Keratinocyte (primary cell): ENCODE measurements at regions not wholly inside any gene's neighbourhood (a gene's known extent, or its start where the extent isn't known, plus 50 kb on each side); places are given as distances from the start of the nearest gene placed in this dataset.

Source experiments
- DNase-seq: peaks from one replicate; pipeline ENCODE4 v3.0.0-alpha.2; 2011; ENCODE audit warnings: low read depth, missing footprints, low spot score
- FAIRE-seq: peaks from 2 replicates; lab custom pipeline; 2011; peaks lifted over from hg19 to GRCh38; lab: Jason Lieb, UNC
- H2AFZ ChIP-seq: 2 replicates; pipeline ENCODE4 v1.6.0; 2012; ENCODE audit warnings: low read length, control low read depth, inconsistent platforms; ENCODE audit not compliant: control insufficient read depth
- H3K27ac ChIP-seq: 2 replicates; pipeline ENCODE4 v1.5.1; 2011; ENCODE audit warnings: low read length; ENCODE audit not compliant: control insufficient read depth, insufficient read depth
- H3K27me3 ChIP-seq: 3 replicates; pipeline ENCODE4 v1.6.0; 2011; ENCODE audit warnings: low read length; ENCODE audit not compliant: control insufficient read depth, insufficient read depth; ENCODE audit errors: extremely low read depth
- H3K36me3 ChIP-seq, 2 experiments: 2 replicates in 1 of 2; 3 replicates in 1 of 2; pipeline ENCODE4 v1.5.1; 2011; ENCODE audit warnings: low read length in 2 of 2, mild to moderate bottlenecking in 1 of 2; ENCODE audit not compliant: control insufficient read depth in 2 of 2, insufficient read depth in 2 of 2; ENCODE audit errors: extremely low read depth in 1 of 2
- H3K4me1 ChIP-seq: 3 replicates; pipeline ENCODE4 v1.5.1; 2011; ENCODE audit warnings: low read length; ENCODE audit not compliant: control insufficient read depth, insufficient read depth; ENCODE audit errors: extremely low read depth
- H3K4me2 ChIP-seq: 3 replicates; pipeline ENCODE4 v1.6.0; 2011; ENCODE audit warnings: low read depth, low read length; ENCODE audit not compliant: control insufficient read depth, insufficient read depth; ENCODE audit errors: extremely low read depth
- H3K4me3 ChIP-seq, 3 experiments: fragments of 200-600 bp in 1 of 3; sonication (generic) in 1 of 3; 2 replicates in 2 of 3; 3 replicates in 1 of 3; pipeline ENCODE4 v1.5.1; 2011 to 2016; ENCODE audit warnings: low read length in 3 of 3, mild to moderate bottlenecking in 3 of 3, control low read depth in 2 of 3, inconsistent platforms in 1 of 3, low read depth in 1 of 3, mixed read lengths in 1 of 3, mixed run types in 1 of 3, moderate library complexity in 1 of 3; ENCODE audit not compliant: control insufficient read depth in 2 of 3, insufficient read depth in 2 of 3; ENCODE audit errors: extremely low read depth in 1 of 3
- H3K79me2 ChIP-seq: 2 replicates; pipeline ENCODE4 v1.6.0; 2012; ENCODE audit warnings: low read length; ENCODE audit not compliant: control insufficient read depth, insufficient read depth
- H3K9ac ChIP-seq: 3 replicates; pipeline ENCODE4 v1.6.0; 2011; ENCODE audit warnings: low read length; ENCODE audit not compliant: control insufficient read depth, insufficient read depth; ENCODE audit errors: extremely low read depth
- H3K9me1 ChIP-seq: 3 replicates; pipeline ENCODE4 v1.6.0; 2011; ENCODE audit warnings: low read length; ENCODE audit not compliant: control insufficient read depth, insufficient read depth; ENCODE audit errors: extremely low read depth
- H3K9me3 ChIP-seq: 2 replicates; pipeline ENCODE4 v1.5.1; 2012; ENCODE audit warnings: low read depth, low read length; ENCODE audit not compliant: control insufficient read depth
- H4K20me1 ChIP-seq: 3 replicates; pipeline ENCODE4 v1.6.0; 2011; ENCODE audit warnings: low read length; ENCODE audit not compliant: control insufficient read depth, insufficient read depth; ENCODE audit errors: extremely low read depth
- EZH2 ChIP-seq: IDR thresholded peaks from one replicate; pipeline ENCODE4 v1.6.1; 2012; ENCODE audit warnings: inconsistent platforms, mild to moderate bottlenecking, low read length, moderate library complexity
- dilution Hi-C: fragments of 300-500 bp; cut with MboI; formaldehyde crosslinking; loops from one replicate; pipeline ENCODE4 v1.7.0; 2020; ENCODE audit warnings: low sequenced_read_pairs; ENCODE audit not compliant: extremely low pct_ligation_motif_present
- TF ChIP-seq, protein P1 (sequence below), 3 experiments: IDR thresholded peaks in 1 of 3; conservative IDR thresholded peaks in 1 of 3; optimal IDR thresholded peaks in 1 of 3; 2 replicates in 2 of 3; 3 replicates in 1 of 3; pipeline versions ENCODE3 to v1.5.1; 2011; ENCODE audit warnings: low read length in 3 of 3, mild to moderate bottlenecking in 3 of 3, moderate library complexity in 2 of 3, control low read depth in 1 of 3, inconsistent platforms in 1 of 3; ENCODE audit not compliant: insufficient read depth in 2 of 3; ENCODE audit errors: extremely low read depth in 1 of 3

DNA sequence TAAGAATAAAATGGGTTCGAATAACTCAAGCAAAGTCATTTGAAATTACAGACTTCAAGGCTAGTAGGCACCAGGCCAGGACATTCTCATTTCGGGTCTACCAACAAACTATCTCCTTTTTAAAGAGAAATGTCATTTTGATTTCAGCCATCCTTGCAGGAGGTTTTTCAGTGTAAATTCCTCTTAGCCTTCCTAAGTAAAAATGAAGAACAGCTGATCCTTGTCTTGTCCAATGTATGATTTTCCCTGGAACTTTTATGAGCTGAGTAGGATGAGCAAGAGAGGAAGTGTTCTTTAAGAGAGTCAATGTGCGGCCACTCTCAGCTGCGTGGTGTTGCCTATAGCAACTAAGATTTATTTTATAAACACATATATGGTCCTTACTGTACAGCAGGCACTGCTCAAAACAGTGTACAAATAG lies 110.1 kb downstream of the PLCE1 start:
- no peaks in the 10 kb centered on the region for H3K4me1 ChIP-seq
- no peaks in the 10 kb centered on the region for H3K9me3 ChIP-seq
- no peak for DNase-seq
- no peak overlapping the region for H3K27ac ChIP-seq
- H3K4me2 ChIP-seq: no peak overlapping the region
- H3K9me1 ChIP-seq: no peaks in the 10 kb centered on the region
- FAIRE-seq: no peak
- dilution Hi-C loops: no loop called here
- H3K27me3 ChIP-seq: no peaks in the 10 kb centered on the region
- no peaks in the 10 kb centered on the region for H4K20me1 ChIP-seq
- H3K9ac ChIP-seq: no peak overlapping the region
- no peak overlapping the region for H3K4me3 ChIP-seq
- no peak overlapping the region for H2AFZ ChIP-seq
- no peaks in the 10 kb centered on the region for H3K36me3 ChIP-seq
- H3K79me2 ChIP-seq: no peaks in the 10 kb centered on the region
- TF ChIP-seq, protein P1, sequence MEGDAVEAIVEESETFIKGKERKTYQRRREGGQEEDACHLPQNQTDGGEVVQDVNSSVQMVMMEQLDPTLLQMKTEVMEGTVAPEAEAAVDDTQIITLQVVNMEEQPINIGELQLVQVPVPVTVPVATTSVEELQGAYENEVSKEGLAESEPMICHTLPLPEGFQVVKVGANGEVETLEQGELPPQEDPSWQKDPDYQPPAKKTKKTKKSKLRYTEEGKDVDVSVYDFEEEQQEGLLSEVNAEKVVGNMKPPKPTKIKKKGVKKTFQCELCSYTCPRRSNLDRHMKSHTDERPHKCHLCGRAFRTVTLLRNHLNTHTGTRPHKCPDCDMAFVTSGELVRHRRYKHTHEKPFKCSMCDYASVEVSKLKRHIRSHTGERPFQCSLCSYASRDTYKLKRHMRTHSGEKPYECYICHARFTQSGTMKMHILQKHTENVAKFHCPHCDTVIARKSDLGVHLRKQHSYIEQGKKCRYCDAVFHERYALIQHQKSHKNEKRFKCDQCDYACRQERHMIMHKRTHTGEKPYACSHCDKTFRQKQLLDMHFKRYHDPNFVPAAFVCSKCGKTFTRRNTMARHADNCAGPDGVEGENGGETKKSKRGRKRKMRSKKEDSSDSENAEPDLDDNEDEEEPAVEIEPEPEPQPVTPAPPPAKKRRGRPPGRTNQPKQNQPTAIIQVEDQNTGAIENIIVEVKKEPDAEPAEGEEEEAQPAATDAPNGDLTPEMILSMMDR (optimal IDR thresholded peaks at IDR 0.05 in 1 of 3, IDR thresholded peaks at IDR 0.05 in 1 of 3, conservative IDR thresholded peaks at IDR 0.05 in 1 of 3; ENCODE audit: extremely low read depth in 1 of 3, insufficient read depth in 2 of 3, low read length in 3 of 3): no peak
- TF ChIP-seq EZH2: no peak

DNA sequence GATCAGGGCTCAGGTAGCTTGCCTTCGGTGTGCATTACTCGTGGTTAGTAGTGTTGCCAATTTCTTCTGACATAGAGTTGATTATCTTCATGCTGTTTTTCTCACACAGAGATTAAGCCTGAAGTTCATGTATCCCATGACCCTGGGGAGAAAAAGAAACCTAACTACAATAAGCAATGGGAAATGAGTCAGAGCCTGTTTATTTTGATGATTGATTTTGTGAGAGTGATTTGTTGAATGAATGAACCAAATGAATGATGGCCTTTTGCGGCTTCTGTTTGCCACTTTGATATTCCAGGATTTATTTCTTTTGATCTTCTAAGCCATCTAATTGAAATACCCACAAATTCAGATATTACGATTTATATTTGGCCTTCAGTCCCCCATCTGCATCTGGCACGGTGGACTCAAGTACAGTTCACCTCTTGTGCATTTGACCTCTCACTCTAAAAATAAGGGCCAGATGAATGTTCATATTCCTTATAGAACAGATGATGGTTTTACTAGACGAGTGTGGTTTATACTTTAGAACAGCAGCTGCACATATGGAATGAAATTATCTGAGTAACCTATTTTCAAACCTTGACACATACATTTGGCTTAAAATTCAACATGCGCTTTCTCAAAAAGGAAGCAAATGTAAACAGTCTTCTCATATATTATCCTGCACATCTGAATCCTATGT lies 110.7 kb downstream of the PLCE1 start:
- H3K9ac ChIP-seq: no peak overlapping the region
- dilution Hi-C loops: no loop called here
- no peaks in the 10 kb centered on the region for H3K4me1 ChIP-seq
- no peak overlapping the region for H3K4me3 ChIP-seq
- H3K36me3 ChIP-seq: no peaks in the 10 kb centered on the region
- H4K20me1 ChIP-seq: no peaks in the 10 kb centered on the region
- no peaks in the 10 kb centered on the region for H3K27me3 ChIP-seq
- H3K9me1 ChIP-seq: no peaks in the 10 kb centered on the region
- no peak overlapping the region for H3K4me2 ChIP-seq
- DNase-seq (no peak), FAIRE-seq (no peak)
- no peak for TF ChIP-seq EZH2
- TF ChIP-seq, protein P1 (optimal IDR thresholded peaks at IDR 0.05 in 1 of 3, IDR thresholded peaks at IDR 0.05 in 1 of 3, conservative IDR thresholded peaks at IDR 0.05 in 1 of 3; ENCODE audit: extremely low read depth in 1 of 3, insufficient read depth in 2 of 3, low read length in 3 of 3): no peak
- no peaks in the 10 kb centered on the region for H3K79me2 ChIP-seq
- H2AFZ ChIP-seq: no peak overlapping the region
- H3K9me3 ChIP-seq: no peaks in the 10 kb centered on the region
- H3K27ac ChIP-seq: no peak overlapping the region
